HEK293T (cell line): ENCODE measurements at regions not wholly inside any gene's neighbourhood (a gene's known extent, or its start where the extent isn't known, plus 50 kb on each side); places are given as distances from the start of the nearest gene placed in this dataset.

Experiments used
- FOXK2 ChIP-seq: fragments of 450-650 bp; IDR thresholded peaks from 2 replicates; pipeline ENCODE4 v1.6.1; 2016; ENCODE audit warnings: mild to moderate bottlenecking
- SUZ12 ChIP-seq: fragments of 450-650 bp; IDR thresholded peaks from 2 replicates; pipeline ENCODE4 v1.6.1; 2016; ENCODE audit warnings: mild to moderate bottlenecking

DNA sequence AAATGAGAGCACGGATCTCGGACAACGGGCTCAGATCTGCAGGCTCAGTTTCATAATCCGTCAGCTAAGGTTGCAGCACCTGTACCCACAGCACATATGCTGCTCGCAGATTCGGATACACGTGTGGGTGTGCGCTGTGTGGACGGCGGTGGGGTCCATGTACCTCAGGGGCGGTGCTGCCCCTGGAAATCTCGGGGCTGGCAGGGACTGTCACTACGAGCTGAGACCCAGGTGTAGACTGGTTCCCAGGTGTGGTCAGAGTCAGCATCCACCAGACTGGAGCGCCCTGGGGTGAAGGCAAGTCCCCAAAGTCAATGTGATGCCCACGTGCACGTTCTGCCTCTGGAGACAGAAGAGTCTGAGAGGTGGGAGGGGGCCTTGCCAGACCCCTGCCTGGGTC, 989.3 kb downstream of the BRD1 start:
- no peak for TF ChIP-seq SUZ12
- TF ChIP-seq FOXK2: no peak
